HG03060 (cell line): ENCODE measurements at regions not wholly inside any gene's neighbourhood (a gene's known extent, or its start where the extent isn't known, plus 50 kb on each side); places are given as distances from the start of the nearest gene placed in this dataset.

Experiments used
- ATAC-seq: cut with Tn5 transposase; IDR thresholded peaks from one replicate; pipeline ENCODE4 v1.9.1; 2021; ENCODE audit warnings: low read depth, moderate number of reproducible peaks; ENCODE audit not compliant: unreplicated experiment

- no peak for ATAC-seq
These were observed 71.0 kb upstream of the SALL3 start for GRCh38 chr18:78908462-78909260.

- no peak for ATAC-seq
These were observed 67.8 kb upstream of the SALL3 start for GRCh38 chr18:78911751-78912283.

GRCh38 chr18:78912336-78912735 is 67.3 kb upstream of the SALL3 start:
- no peak for ATAC-seq

- no peak for ATAC-seq
These were observed 66.8 kb upstream of the SALL3 start for GRCh38 chr18:78912844-78913243.

GRCh38 chr18:78913395-78913794 is 66.2 kb upstream of the SALL3 start:
- ATAC-seq, result no peak

- no peak for ATAC-seq
These were observed 65.8 kb upstream of the SALL3 start for GRCh38 chr18:78913830-78914231.

GRCh38 chr18:78914249-78914935 is 65.2 kb upstream of the SALL3 start:
- no peak for ATAC-seq

- no peak for ATAC-seq
These were observed 64.1 kb upstream of the SALL3 start for GRCh38 chr18:78915446-78916008.

- no peak for ATAC-seq
These were observed 60.9 kb upstream of the SALL3 start for GRCh38 chr18:78918707-78919106.

- no peak for ATAC-seq
These were observed 59.7 kb upstream of the SALL3 start for GRCh38 chr18:78919956-78920355.

GRCh38 chr18:78920456-78921138 is 59.0 kb upstream of the SALL3 start:
- ATAC-seq, result no peak

- no peak for ATAC-seq
These were observed 56.8 kb upstream of the SALL3 start for GRCh38 chr18:78922856-78923255.

GRCh38 chr18:78924301-78924700 is 55.3 kb upstream of the SALL3 start:
- ATAC-seq, result no peak

GRCh38 chr18:78924786-78925540 is 54.7 kb upstream of the SALL3 start:
- no peak for ATAC-seq

GRCh38 chr18:78925557-78926242 is 53.9 kb upstream of the SALL3 start:
- ATAC-seq, result no peak

- no peak for ATAC-seq
These were observed 53.4 kb upstream of the SALL3 start for GRCh38 chr18:78926243-78926615.

GRCh38 chr18:78927156-78927555 is 52.5 kb upstream of the SALL3 start:
- no peak for ATAC-seq

GRCh38 chr18:78927616-78928015 is 52.0 kb upstream of the SALL3 start:
- no peak for ATAC-seq

- ATAC-seq, result no peak
These were observed 51.5 kb upstream of the SALL3 start for GRCh38 chr18:78928076-78928475.

GRCh38 chr18:78929516-78929915 is 50.1 kb upstream of the SALL3 start:
- ATAC-seq, result no peak
